ENCODE measurements at regions not wholly inside any gene's neighbourhood (a gene's known extent, or its start where the extent isn't known, plus 50 kb on each side); places are given as distances from the start of the nearest gene placed in this dataset.

DNA sequence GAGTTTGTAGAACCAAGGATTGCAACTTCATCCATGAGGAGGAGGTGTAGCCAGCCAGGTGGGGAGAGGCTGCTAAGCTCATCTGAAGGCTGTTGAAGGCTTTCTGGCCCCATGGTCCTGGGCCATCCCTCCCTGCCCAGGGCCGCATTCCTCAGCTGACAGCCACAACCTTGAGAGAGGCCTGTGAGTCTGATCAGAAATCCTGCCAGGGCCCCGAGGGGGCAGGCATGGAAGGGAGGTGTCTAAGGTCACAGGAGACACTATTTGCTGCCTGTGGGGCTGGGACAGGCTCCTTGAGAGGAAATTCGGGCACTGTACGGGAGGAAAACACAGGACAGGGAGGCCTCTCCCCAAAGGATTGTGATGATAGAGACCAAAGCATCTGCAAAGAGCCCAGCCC, 88.1 kb upstream of the IGLL5 start:
- no peak for TF ChIP-seq CTCF (IDR thresholded peaks at IDR 0.05)
- no peak for TF ChIP-seq POLR2A (IDR thresholded peaks at IDR 0.05)
